Liver (tissue), 3 donors: ENCODE measurements at regions not wholly inside any gene's neighbourhood (a gene's known extent, or its start where the extent isn't known, plus 50 kb on each side); places are given as distances from the start of the nearest gene placed in this dataset.

Experiments used
- CTCF ChIP-seq: fragments of 150-350 bp; IDR thresholded peaks from 2 replicates; pipeline ENCODE4 v1.5.1; 2017; ENCODE audit warnings: improper control_type of control experiment, low read depth, low read length; ENCODE audit not compliant: missing input control
- EGR1 ChIP-seq, 2 donors: IDR thresholded peaks; 2 replicates each; pipeline ENCODE4 v1.6.1; 2016 to 2018; ENCODE audit warnings: antibody characterized with exemption in 2 of 2, low read depth in 2 of 2
- FOXA2 ChIP-seq: IDR thresholded peaks from 2 replicates; pipeline ENCODE4 v1.6.1; 2016; ENCODE audit warnings: antibody characterized with exemption
- GABPA ChIP-seq, 2 donors: IDR thresholded peaks in 1 of 2; conservative IDR thresholded peaks in 1 of 2; 2 replicates each; pipeline ENCODE4 v1.6.1; 2016; ENCODE audit warnings: antibody characterized with exemption in 2 of 2, mild to moderate bottlenecking in 1 of 2, moderate library complexity in 1 of 2
- RAD21 ChIP-seq, 2 donors: IDR thresholded peaks; 2 replicates each; pipeline ENCODE4 v1.6.1; 2016; ENCODE audit warnings: antibody characterized with exemption in 2 of 2, mild to moderate bottlenecking in 2 of 2
- REST ChIP-seq: IDR thresholded peaks from 2 replicates; pipeline ENCODE4 v1.6.1; 2016; ENCODE audit warnings: antibody characterized with exemption, mild to moderate bottlenecking
- RXRA ChIP-seq, 2 donors: IDR thresholded peaks; 2 replicates each; pipeline ENCODE4 v1.6.1; 2017 to 2018; ENCODE audit warnings: antibody characterized with exemption in 2 of 2, mild to moderate bottlenecking in 1 of 2
- ZBTB33 ChIP-seq: IDR thresholded peaks from 2 replicates; pipeline ENCODE4 v1.6.1; 2016; ENCODE audit warnings: antibody characterized with exemption
- TF ChIP-seq, protein P1 (sequence below): IDR thresholded peaks from 2 replicates; pipeline ENCODE4 v1.6.1; 2016; ENCODE audit warnings: antibody characterized with exemption
- donor health status: healthy.
- donor health status: healthy.

DNA sequence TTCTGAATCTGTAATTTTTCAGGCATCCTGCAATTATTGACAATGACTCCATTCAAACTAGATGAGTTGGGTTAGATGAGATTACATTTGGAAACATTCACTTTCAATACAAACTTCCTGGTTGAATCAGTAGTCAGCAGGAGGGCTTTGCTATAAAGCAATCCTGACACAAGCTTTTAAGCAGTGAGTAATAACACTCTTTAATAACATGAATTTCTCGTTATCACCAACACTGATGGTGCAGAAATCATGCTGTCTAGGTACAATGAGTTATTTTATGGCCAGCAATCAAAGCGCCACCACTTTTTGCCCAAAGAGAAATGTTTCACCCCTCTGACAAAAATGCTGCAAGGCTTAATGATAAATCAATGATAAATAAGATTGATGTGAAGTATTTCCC, 474.8 kb upstream of the CNTN4 start:
- TF ChIP-seq ZBTB33 (no peak), RAD21 (IDR thresholded peaks at IDR 0.05) (no peak), CTCF (no peak), RXRA (IDR thresholded peaks at IDR 0.05) (no peak), REST (no peak), FOXA2 (no peak), EGR1 (IDR thresholded peaks at IDR 0.05; ENCODE audit: low read depth in 2 of 2) (no peak), GABPA (IDR thresholded peaks at IDR 0.05 in 1 of 2, conservative IDR thresholded peaks at IDR 0.05 in 1 of 2) (no peak)
- TF ChIP-seq, protein P1, sequence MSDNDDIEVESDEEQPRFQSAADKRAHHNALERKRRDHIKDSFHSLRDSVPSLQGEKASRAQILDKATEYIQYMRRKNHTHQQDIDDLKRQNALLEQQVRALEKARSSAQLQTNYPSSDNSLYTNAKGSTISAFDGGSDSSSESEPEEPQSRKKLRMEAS, result no peak
